ENCODE measurements at regions not wholly inside any gene's neighbourhood (a gene's known extent, or its start where the extent isn't known, plus 50 kb on each side); places are given as distances from the start of the nearest gene placed in this dataset.

DNA sequence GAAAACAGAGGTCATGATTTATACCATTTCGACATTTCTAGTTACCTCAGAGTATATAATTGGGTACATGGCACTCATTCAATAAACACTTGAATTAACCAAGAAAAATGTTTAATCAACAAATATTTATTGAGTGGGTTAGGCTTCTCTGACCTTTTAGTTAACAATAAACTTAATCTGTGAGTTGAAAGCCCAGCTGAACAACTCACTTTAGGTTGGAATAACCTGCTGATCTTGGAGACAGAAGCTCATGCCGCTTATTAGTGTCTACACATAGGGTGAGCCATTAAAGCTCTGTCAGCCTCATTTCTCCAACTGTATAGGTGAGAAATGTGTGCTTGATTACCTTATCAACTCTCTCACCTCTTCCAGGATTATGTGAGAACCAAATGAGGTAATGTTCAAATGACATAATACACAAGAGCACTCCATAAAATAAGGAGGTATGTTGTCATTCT is 98.2 kb upstream of the DTNBP1 start:
- no peak for TF ChIP-seq KDM5A (IDR thresholded peaks at IDR 0.05)
- no peak for TF ChIP-seq GATA3 (IDR thresholded peaks at IDR 0.05; ENCODE audit: borderline replicate concordance)
- no peak for TF ChIP-seq NPAS2 (CRISPR knock-in tag; IDR thresholded peaks at IDR 0.05; ENCODE audit: borderline replicate concordance)
- TF ChIP-seq EP300 (IDR thresholded peaks at IDR 0.05), result no peak
- no peak for TF ChIP-seq HOXB5 (CRISPR knock-in tag; IDR thresholded peaks at IDR 0.05)
- TF ChIP-seq NR3C1 (IDR thresholded peaks at IDR 0.05), result no peak
- ATAC-seq (no peak), FAIRE-seq (no peak), DNase-seq (ENCODE audit: low read depth in 1 of 2, low spot score in 1 of 2) (no peak)
- Histone ChIP-seq H3K4me2 (no peak overlapping the region), H3K27ac (no peak overlapping the region), H3K4me1 (peaks cover 12% of the 10 kb centered on the region; the same call in 2 of the 3 replicates), H3K4me3 (no peak overlapping the region), H3K9me3 (no peaks in the 10 kb centered on the region)
- CTCF ChIA-PET, result no interaction called here
- 57% methylated on average over 2 of the region's 2 CpGs for WGBS (ENCODE audit: missing lambda C conversion rate)
- POLR2A ChIA-PET, result interaction anchor here (0.6 kb wide), 1 partner anchor 370 kb away, joined by 3 read pairs; no protein-coding TSS in a partner anchor

DNA sequence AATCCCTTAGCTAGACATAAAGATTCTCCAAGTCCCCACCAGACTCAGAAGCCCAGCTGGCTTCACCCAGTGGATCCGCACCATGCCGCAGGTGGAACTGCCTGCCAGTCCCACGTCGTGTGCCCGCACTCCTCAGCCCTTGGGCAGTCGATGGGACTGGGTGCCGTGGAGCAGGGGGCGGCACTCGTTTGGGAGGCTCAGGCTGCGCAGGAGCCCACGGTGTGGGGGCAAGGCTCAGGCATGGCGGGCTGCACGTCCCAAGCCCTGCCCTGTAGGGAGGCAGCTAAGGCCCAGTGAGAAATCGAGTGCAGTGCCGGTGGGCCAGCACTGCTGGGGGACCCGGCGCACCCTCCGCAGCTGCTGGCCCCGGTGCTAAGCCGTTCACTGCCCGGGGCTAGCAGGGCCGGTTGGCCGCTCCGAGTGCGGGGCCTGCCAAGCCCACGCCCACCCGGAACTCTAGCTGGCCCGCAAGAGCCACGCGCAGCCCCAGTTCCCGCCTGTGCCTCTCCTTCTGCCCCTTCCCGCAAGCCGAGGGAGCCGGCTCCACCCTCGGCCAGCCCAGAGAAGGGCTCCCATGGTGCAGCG is 95.9 kb upstream of the DTNBP1 start:
- ChIA-PET POLR2A (no interaction called here), CTCF (interaction anchor here (1.4 to 1.5 kb wide), 2 partner anchors 424 to 447 kb away, joined by 3 read pairs; no protein-coding TSS in a partner anchor)
- no peak for FAIRE-seq
- no peaks in the 10 kb centered on the region for H3K9me3 ChIP-seq
- TF ChIP-seq KDM1A (IDR thresholded peaks at IDR 0.05; ENCODE audit: low read depth) (no peak), CHD4 (IDR thresholded peaks at IDR 0.05; ENCODE audit: borderline replicate concordance) (no peak), EP300 (IDR thresholded peaks at IDR 0.05) (no peak), NR3C1 (IDR thresholded peaks at IDR 0.05) (no peak), RCOR1 (IDR thresholded peaks at IDR 0.05; ENCODE audit: low read depth, low read length) (no peak), NFE2L2 (conservative IDR thresholded peaks at IDR 0.05; ENCODE audit: low read length) (no peak)
- TF ChIP-seq, protein P1, sequence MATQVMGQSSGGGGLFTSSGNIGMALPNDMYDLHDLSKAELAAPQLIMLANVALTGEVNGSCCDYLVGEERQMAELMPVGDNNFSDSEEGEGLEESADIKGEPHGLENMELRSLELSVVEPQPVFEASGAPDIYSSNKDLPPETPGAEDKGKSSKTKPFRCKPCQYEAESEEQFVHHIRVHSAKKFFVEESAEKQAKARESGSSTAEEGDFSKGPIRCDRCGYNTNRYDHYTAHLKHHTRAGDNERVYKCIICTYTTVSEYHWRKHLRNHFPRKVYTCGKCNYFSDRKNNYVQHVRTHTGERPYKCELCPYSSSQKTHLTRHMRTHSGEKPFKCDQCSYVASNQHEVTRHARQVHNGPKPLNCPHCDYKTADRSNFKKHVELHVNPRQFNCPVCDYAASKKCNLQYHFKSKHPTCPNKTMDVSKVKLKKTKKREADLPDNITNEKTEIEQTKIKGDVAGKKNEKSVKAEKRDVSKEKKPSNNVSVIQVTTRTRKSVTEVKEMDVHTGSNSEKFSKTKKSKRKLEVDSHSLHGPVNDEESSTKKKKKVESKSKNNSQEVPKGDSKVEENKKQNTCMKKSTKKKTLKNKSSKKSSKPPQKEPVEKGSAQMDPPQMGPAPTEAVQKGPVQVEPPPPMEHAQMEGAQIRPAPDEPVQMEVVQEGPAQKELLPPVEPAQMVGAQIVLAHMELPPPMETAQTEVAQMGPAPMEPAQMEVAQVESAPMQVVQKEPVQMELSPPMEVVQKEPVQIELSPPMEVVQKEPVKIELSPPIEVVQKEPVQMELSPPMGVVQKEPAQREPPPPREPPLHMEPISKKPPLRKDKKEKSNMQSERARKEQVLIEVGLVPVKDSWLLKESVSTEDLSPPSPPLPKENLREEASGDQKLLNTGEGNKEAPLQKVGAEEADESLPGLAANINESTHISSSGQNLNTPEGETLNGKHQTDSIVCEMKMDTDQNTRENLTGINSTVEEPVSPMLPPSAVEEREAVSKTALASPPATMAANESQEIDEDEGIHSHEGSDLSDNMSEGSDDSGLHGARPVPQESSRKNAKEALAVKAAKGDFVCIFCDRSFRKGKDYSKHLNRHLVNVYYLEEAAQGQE (IDR thresholded peaks at IDR 0.05), result no peak
- TF ChIP-seq, protein P2, sequence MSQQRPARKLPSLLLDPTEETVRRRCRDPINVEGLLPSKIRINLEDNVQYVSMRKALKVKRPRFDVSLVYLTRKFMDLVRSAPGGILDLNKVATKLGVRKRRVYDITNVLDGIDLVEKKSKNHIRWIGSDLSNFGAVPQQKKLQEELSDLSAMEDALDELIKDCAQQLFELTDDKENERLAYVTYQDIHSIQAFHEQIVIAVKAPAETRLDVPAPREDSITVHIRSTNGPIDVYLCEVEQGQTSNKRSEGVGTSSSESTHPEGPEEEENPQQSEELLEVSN (IDR thresholded peaks at IDR 0.05; ENCODE audit: borderline replicate concordance, low read depth), result no peak
- DNase-seq (ENCODE audit: low read depth in 1 of 2, low spot score in 1 of 2), result no peak
- no peak overlapping the region for H3K4me2 ChIP-seq
- H3K4me1 ChIP-seq, result peaks cover 5% of the 10 kb centered on the region; the same call in 2 of the 3 replicates
- no peak overlapping the region for H3K27ac ChIP-seq
- no peak overlapping the region for H3K4me3 ChIP-seq
- ATAC-seq, result no peak
- WGBS (ENCODE audit: missing lambda C conversion rate), result 75% methylated on average over 4 of the region's 36 CpGs

DNA sequence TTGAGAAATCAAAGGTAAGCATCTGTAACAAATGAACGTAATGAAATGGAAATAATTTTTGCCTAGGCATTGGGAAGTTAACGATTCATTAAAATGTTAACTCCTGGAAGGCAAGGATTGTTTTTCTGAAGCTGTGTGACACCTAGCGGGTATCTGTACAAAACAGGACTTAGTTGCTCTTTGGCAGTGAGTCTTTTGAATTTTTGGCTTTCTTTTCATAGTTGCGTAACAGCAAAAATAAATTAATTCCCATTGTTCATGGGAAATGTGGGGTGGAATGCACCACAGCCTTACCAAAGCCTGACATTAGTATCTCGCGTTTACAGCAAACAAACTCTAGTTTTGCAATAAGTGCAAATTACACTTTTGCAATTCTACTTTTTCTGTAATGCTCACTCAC is 92.7 kb upstream of the DTNBP1 start:
- TF ChIP-seq CEBPB (IDR thresholded peaks at IDR 0.05), result 0 out of 4 replicates have a peak, but pooled peaks of 1 of the 2 experiments have one; percentile 10
- TF ChIP-seq TFCP2L1 (CRISPR knock-in tag; IDR thresholded peaks at IDR 0.05), result no peak
- WGBS (ENCODE audit: missing lambda C conversion rate), result 88% methylated on average over 6 of the region's 6 CpGs
- Histone ChIP-seq H3K9me3 (no peaks in the 10 kb centered on the region), H3K27ac (no peak overlapping the region), H3K4me1 (no peaks in the 10 kb centered on the region), H3K4me3 (no peak overlapping the region), H3K4me2 (no peak overlapping the region)
- ATAC-seq (no peak), DNase-seq (ENCODE audit: low read depth in 1 of 2, low spot score in 1 of 2) (no peak), FAIRE-seq (no peak)
- ChIA-PET POLR2A (no interaction called here), CTCF (no interaction called here)

DNA sequence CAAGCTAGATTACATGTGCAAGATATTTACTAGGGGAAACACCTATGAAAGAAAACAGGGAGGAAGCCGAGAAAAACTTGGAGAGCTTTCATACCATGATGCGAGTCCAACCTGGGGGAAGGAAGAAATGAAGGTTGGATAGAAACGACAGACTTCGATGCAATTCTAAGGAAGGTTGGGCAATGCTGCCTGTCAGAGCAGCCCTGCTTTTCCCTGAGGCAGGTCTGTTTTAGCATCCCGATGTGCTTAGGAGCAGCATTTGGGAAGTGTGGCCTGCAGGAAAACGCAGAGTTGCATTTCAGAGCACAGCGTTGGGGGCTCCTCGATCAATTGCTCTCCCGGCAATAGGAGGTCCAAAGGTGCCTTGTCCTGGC is 91.9 kb upstream of the DTNBP1 start:
- no peak overlapping the region for H3K27ac ChIP-seq
- H3K9me3 ChIP-seq, result no peaks in the 10 kb centered on the region
- no peak overlapping the region for H3K4me3 ChIP-seq
- ATAC-seq (no peak), FAIRE-seq (no peak), DNase-seq (ENCODE audit: low read depth in 1 of 2, low spot score in 1 of 2) (no peak)
- ChIA-PET CTCF (no interaction called here), POLR2A (no interaction called here)
- no peak for TF ChIP-seq KDM1A (IDR thresholded peaks at IDR 0.05; ENCODE audit: low read depth)
- TF ChIP-seq RARB (CRISPR knock-in tag; IDR thresholded peaks at IDR 0.05), result no peak
- TF ChIP-seq TP53 (CRISPR knock-in tag; IDR thresholded peaks at IDR 0.05), result no peak
- no peak overlapping the region for H3K4me2 ChIP-seq
- H3K4me1 ChIP-seq, result no peaks in the 10 kb centered on the region
- WGBS (ENCODE audit: missing lambda C conversion rate), result 87% methylated on average over 9 of the region's 9 CpGs

All from A549 (cell line).